ENCODE measurements at regions not wholly inside any gene's neighbourhood (a gene's known extent, or its start where the extent isn't known, plus 50 kb on each side); places are given as distances from the start of the nearest gene placed in this dataset.

DNA sequence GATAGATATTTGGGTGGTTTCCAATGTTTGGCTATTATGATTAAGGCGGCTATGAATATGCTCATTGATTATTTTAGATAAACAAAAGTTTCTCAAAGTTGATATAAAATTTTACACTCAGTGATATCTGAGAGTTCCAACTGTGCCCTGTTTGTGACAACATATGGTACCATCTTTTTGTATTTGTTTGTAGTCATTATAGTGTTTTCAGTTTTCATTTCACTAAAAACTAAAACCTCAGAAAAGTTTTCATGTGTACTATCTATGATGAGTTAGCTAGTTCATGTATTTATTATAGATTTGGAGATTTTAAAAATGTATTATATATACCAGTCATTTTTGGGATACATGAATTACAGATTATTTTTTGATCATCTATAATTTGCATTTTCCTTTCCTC lies 1111.4 kb downstream of the CDH18 start:
- H3K79me2 ChIP-seq, result no peaks in the 10 kb centered on the region
- no peak overlapping the region for H3K27ac ChIP-seq
- TF ChIP-seq, protein P1, sequence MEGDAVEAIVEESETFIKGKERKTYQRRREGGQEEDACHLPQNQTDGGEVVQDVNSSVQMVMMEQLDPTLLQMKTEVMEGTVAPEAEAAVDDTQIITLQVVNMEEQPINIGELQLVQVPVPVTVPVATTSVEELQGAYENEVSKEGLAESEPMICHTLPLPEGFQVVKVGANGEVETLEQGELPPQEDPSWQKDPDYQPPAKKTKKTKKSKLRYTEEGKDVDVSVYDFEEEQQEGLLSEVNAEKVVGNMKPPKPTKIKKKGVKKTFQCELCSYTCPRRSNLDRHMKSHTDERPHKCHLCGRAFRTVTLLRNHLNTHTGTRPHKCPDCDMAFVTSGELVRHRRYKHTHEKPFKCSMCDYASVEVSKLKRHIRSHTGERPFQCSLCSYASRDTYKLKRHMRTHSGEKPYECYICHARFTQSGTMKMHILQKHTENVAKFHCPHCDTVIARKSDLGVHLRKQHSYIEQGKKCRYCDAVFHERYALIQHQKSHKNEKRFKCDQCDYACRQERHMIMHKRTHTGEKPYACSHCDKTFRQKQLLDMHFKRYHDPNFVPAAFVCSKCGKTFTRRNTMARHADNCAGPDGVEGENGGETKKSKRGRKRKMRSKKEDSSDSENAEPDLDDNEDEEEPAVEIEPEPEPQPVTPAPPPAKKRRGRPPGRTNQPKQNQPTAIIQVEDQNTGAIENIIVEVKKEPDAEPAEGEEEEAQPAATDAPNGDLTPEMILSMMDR (IDR thresholded peaks at IDR 0.05), result no peak
- H3K4me3 ChIP-seq (ENCODE audit: low read depth, low read length), result no peak overlapping the region
- H3K27me3 ChIP-seq (ENCODE audit: control insufficient read depth, insufficient read depth, low read length), result no peaks in the 10 kb centered on the region
- no peak overlapping the region for H3K4me2 ChIP-seq (ENCODE audit: low read length)
- H3K4me1 ChIP-seq, result no peaks in the 10 kb centered on the region
- no peak overlapping the region for H3K9ac ChIP-seq
- no peaks in the 10 kb centered on the region for H3K36me3 ChIP-seq (ENCODE audit: control insufficient read depth, insufficient read depth, low read length)
- no peaks in the 10 kb centered on the region for H3K9me3 ChIP-seq (ENCODE audit: control insufficient read depth, low read length)
- no peak overlapping the region for H2AFZ ChIP-seq

DNA sequence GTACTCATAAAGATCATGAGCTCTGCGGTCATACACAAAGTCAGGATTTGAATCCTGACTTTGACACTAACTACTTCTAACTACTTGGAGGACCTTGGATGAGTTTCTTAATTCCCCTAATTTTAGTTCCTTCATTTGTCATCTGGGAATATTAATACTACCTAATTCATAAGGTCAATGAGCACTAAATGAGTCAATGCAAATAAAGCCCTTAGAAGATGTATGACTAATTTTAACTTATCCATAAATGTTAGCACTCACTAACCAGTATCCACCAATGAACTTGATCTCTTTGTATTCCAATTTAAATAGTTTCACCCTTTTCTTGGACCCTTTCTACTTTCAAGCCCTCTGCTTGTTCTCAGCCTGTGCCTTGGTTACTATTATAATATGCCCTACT lies 1106.4 kb downstream of the CDH18 start:
- no peaks in the 10 kb centered on the region for H3K79me2 ChIP-seq
- H3K36me3 ChIP-seq (ENCODE audit: control insufficient read depth, insufficient read depth, low read length), result no peaks in the 10 kb centered on the region
- H3K4me2 ChIP-seq (ENCODE audit: low read length), result no peak overlapping the region
- H3K4me3 ChIP-seq (ENCODE audit: low read depth, low read length), result no peak overlapping the region
- H3K27ac ChIP-seq, result no peak overlapping the region
- H3K4me1 ChIP-seq, result no peaks in the 10 kb centered on the region
- TF ChIP-seq, protein P1 (IDR thresholded peaks at IDR 0.05), result no peak
- H3K27me3 ChIP-seq (ENCODE audit: control insufficient read depth, insufficient read depth, low read length), result no peaks in the 10 kb centered on the region
- no peak overlapping the region for H3K9ac ChIP-seq
- no peak overlapping the region for H2AFZ ChIP-seq
- H3K9me3 ChIP-seq (ENCODE audit: control insufficient read depth, low read length), result no peaks in the 10 kb centered on the region

DNA sequence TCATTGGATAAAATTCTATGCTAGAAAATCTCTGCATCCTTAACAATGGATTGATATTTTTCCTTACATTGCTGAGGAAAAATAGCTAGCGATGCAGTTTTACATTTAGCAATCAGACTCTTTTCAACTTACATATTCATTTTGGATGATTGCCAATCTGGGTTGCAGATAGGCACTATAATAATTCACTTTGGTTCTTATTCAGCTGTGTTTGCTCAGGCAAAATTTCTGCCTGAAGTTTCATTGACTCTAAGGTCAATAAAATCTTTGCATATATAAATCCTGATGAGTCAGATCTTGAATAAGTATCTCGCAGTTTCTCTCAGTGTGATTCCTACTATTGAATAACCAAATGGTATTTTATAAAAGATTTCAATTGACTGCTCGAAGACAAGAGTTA lies 1105.8 kb downstream of the CDH18 start:
- no peak overlapping the region for H3K27ac ChIP-seq
- H3K27me3 ChIP-seq (ENCODE audit: control insufficient read depth, insufficient read depth, low read length), result no peaks in the 10 kb centered on the region
- no peak overlapping the region for H3K9ac ChIP-seq
- no peaks in the 10 kb centered on the region for H3K4me1 ChIP-seq
- TF ChIP-seq, protein P1 (IDR thresholded peaks at IDR 0.05), result no peak
- no peak overlapping the region for H3K4me3 ChIP-seq (ENCODE audit: low read depth, low read length)
- no peak overlapping the region for H2AFZ ChIP-seq
- no peaks in the 10 kb centered on the region for H3K9me3 ChIP-seq (ENCODE audit: control insufficient read depth, low read length)
- no peaks in the 10 kb centered on the region for H3K36me3 ChIP-seq (ENCODE audit: control insufficient read depth, insufficient read depth, low read length)
- no peaks in the 10 kb centered on the region for H3K79me2 ChIP-seq
- no peak overlapping the region for H3K4me2 ChIP-seq (ENCODE audit: low read length)

DNA sequence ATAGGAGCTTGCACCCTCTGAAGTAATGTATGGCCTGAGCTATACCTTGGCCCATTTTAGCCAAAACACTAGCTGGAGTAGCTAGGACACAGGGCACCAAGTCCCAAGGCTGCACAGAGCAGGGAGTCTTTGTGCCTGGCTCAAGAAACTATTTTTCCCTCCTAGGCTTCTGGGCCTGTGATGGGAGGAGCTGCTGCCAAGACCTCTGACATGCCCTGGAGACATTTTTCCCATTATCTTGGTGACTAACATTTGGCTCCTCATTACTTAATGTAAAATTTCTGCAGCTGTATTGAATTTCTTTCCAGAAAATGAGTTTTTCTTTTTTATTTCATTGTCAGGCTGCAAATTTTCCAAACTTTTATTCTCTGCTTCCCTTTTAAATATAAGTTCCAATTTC lies 1099.2 kb downstream of the CDH18 start:
- Histone ChIP-seq H3K4me3 (ENCODE audit: low read depth, low read length) (no peak overlapping the region), H3K27me3 (ENCODE audit: control insufficient read depth, insufficient read depth, low read length) (no peaks in the 10 kb centered on the region), H3K36me3 (ENCODE audit: control insufficient read depth, insufficient read depth, low read length) (no peaks in the 10 kb centered on the region), H3K9me3 (ENCODE audit: control insufficient read depth, low read length) (no peaks in the 10 kb centered on the region), H3K9ac (no peak overlapping the region), H2AFZ (no peak overlapping the region), H3K4me1 (no peaks in the 10 kb centered on the region), H3K79me2 (no peaks in the 10 kb centered on the region), H3K27ac (no peak overlapping the region), H3K4me2 (ENCODE audit: low read length) (no peak overlapping the region)
- TF ChIP-seq, protein P1 (IDR thresholded peaks at IDR 0.05), result no peak

DNA sequence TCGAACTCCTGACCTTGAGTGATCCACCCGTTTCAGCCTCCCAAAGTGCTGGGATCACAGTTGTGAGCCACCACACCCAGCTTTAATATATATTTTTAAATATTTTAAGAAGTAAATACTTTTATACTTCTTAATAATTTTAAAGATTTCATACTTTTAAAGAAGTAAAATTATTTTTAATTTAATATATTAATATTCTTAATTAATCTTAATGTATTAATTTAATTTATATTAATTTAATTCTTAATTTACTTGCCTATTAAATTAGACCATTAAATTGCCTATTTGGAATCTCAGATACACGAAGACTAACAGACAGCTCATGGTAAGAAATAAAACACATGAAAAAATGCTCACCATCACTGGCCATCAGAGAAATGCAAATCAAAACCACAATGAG lies 1087.4 kb downstream of the CDH18 start:
- Histone ChIP-seq H3K4me2 (ENCODE audit: low read length) (no peak overlapping the region), H3K27me3 (ENCODE audit: control insufficient read depth, insufficient read depth, low read length) (no peaks in the 10 kb centered on the region), H3K9me3 (ENCODE audit: control insufficient read depth, low read length) (no peaks in the 10 kb centered on the region), H3K4me1 (no peaks in the 10 kb centered on the region), H3K4me3 (ENCODE audit: low read depth, low read length) (no peak overlapping the region), H3K36me3 (ENCODE audit: control insufficient read depth, insufficient read depth, low read length) (no peaks in the 10 kb centered on the region), H3K9ac (no peak overlapping the region), H3K79me2 (no peaks in the 10 kb centered on the region), H2AFZ (no peak overlapping the region), H3K27ac (no peak overlapping the region)
- TF ChIP-seq, protein P1 (IDR thresholded peaks at IDR 0.05), result no peak
